ENCODE measurements at regions not wholly inside any gene's neighbourhood (a gene's known extent, or its start where the extent isn't known, plus 50 kb on each side); places are given as distances from the start of the nearest gene placed in this dataset.

- no peak for DNase-seq (ENCODE audit: low read depth)
Observed at GRCh38 chr4:11525085-11525484, 96.4 kb upstream of the HS3ST1 start.

- no peak for DNase-seq (ENCODE audit: low read depth)
Observed at GRCh38 chr4:11518754-11519153, 90.1 kb upstream of the HS3ST1 start.

GRCh38 chr4:11514779-11515419 is 86.2 kb upstream of the HS3ST1 start:
- no peak for DNase-seq (ENCODE audit: low read depth)

- DNase-seq (ENCODE audit: low read depth), result no peak
Observed at GRCh38 chr4:11514003-11514402, 85.3 kb upstream of the HS3ST1 start.

GRCh38 chr4:11512871-11513270 is 84.2 kb upstream of the HS3ST1 start:
- DNase-seq (ENCODE audit: low read depth), result no peak

GRCh38 chr4:11511321-11511720 is 82.6 kb upstream of the HS3ST1 start:
- DNase-seq (ENCODE audit: low read depth), result no peak

GRCh38 chr4:11507920-11508319 is 79.2 kb upstream of the HS3ST1 start:
- no peak for DNase-seq (ENCODE audit: low read depth)

- no peak for DNase-seq (ENCODE audit: low read depth)
Observed at GRCh38 chr4:11506194-11506593, 77.5 kb upstream of the HS3ST1 start.

GRCh38 chr4:11505221-11505971 is 76.7 kb upstream of the HS3ST1 start:
- no peak for DNase-seq (ENCODE audit: low read depth)

- no peak for DNase-seq (ENCODE audit: low read depth)
Observed at GRCh38 chr4:11503166-11503565, 74.5 kb upstream of the HS3ST1 start.

- no peak for DNase-seq (ENCODE audit: low read depth)
Observed at GRCh38 chr4:11497972-11498371, 69.3 kb upstream of the HS3ST1 start.

- DNase-seq (ENCODE audit: low read depth), result no peak
Observed at GRCh38 chr4:11497212-11497806, 68.6 kb upstream of the HS3ST1 start.

GRCh38 chr4:11496351-11496829 is 67.7 kb upstream of the HS3ST1 start:
- DNase-seq (ENCODE audit: low read depth), result no peak

GRCh38 chr4:11495818-11496217 is 67.1 kb upstream of the HS3ST1 start:
- no peak for DNase-seq (ENCODE audit: low read depth)

GRCh38 chr4:11495291-11495690 is 66.6 kb upstream of the HS3ST1 start:
- no peak for DNase-seq (ENCODE audit: low read depth)

GRCh38 chr4:11494232-11494631 is 65.5 kb upstream of the HS3ST1 start:
- no peak for DNase-seq (ENCODE audit: low read depth)

- DNase-seq (ENCODE audit: low read depth), result no peak
Observed at GRCh38 chr4:11489453-11490083, 60.9 kb upstream of the HS3ST1 start.

GRCh38 chr4:11488657-11489452 is 60.2 kb upstream of the HS3ST1 start:
- DNase-seq (ENCODE audit: low read depth), result no peak

GRCh38 chr4:11487868-11488544 is 59.3 kb upstream of the HS3ST1 start:
- DNase-seq (ENCODE audit: low read depth), result no peak

- no peak for DNase-seq (ENCODE audit: low read depth)
Observed at GRCh38 chr4:11487139-11487538, 58.4 kb upstream of the HS3ST1 start.

- DNase-seq (ENCODE audit: low read depth), result no peak
Observed at GRCh38 chr4:11485926-11486325, 57.2 kb upstream of the HS3ST1 start.
